Stimulated activated CD4-positive, alpha-beta T cell treated with anti-CD3 and anti-CD28 coated beads, Interleukin-4, amount 100 ng/mL, for 24 hours (primary cell): ENCODE measurements at regions not wholly inside any gene's neighbourhood (a gene's known extent, or its start where the extent isn't known, plus 50 kb on each side); places are given as distances from the start of the nearest gene placed in this dataset.

Source experiments
- DNase-seq: peaks from one replicate; pipeline ENCODE4 v3.0.0-alpha.2; 2020

GRCh38 chr2:12661489-12661888 lies 55.2 kb upstream of the TRIB2 start:
- no peak for DNase-seq

- DNase-seq = no peak
Observed at GRCh38 chr2:12663306-12664037, 53.3 kb upstream of the TRIB2 start.

GRCh38 chr2:12665334-12665733 lies 51.4 kb upstream of the TRIB2 start:
- DNase-seq = no peak

GRCh38 chr2:12666445-12666844 lies 50.3 kb upstream of the TRIB2 start:
- DNase-seq = no peak
